Uterus (tissue), 2 donors: ENCODE measurements at regions not wholly inside any gene's neighbourhood (a gene's known extent, or its start where the extent isn't known, plus 50 kb on each side); places are given as distances from the start of the nearest gene placed in this dataset.

Experiments used
- POLR2A ChIP-seq, 2 donors: fragments of 450-650 bp; IDR thresholded peaks; one replicate each; pipeline ENCODE4 v1.6.1; 2016; ENCODE audit warnings: antibody characterized with exemption in 2 of 2, mild to moderate bottlenecking in 1 of 2, moderate library complexity in 1 of 2
- TF ChIP-seq, protein P1 (sequence below), 4 experiments: fragments of 200-600 bp in 2 of 4; fragments of 450-650 bp in 2 of 4; sonication (generic) in 2 of 4; IDR thresholded peaks; one replicate each; pipeline ENCODE4 v1.5.1; 2016 to 2019; ENCODE audit warnings: antibody characterized with exemption in 4 of 4, mild to moderate bottlenecking in 2 of 4, moderate library complexity in 1 of 4

- TF ChIP-seq, protein P1, sequence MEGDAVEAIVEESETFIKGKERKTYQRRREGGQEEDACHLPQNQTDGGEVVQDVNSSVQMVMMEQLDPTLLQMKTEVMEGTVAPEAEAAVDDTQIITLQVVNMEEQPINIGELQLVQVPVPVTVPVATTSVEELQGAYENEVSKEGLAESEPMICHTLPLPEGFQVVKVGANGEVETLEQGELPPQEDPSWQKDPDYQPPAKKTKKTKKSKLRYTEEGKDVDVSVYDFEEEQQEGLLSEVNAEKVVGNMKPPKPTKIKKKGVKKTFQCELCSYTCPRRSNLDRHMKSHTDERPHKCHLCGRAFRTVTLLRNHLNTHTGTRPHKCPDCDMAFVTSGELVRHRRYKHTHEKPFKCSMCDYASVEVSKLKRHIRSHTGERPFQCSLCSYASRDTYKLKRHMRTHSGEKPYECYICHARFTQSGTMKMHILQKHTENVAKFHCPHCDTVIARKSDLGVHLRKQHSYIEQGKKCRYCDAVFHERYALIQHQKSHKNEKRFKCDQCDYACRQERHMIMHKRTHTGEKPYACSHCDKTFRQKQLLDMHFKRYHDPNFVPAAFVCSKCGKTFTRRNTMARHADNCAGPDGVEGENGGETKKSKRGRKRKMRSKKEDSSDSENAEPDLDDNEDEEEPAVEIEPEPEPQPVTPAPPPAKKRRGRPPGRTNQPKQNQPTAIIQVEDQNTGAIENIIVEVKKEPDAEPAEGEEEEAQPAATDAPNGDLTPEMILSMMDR (IDR thresholded peaks at IDR 0.05) = no peak
- no peak for TF ChIP-seq POLR2A (IDR thresholded peaks at IDR 0.05)
These were observed 323.8 kb downstream of the GBE1 start for GRCh38 chr3:81437683-81438082.
